Adrenal gland (tissue), 9 donors: ENCODE measurements at regions not wholly inside any gene's neighbourhood (a gene's known extent, or its start where the extent isn't known, plus 50 kb on each side); places are given as distances from the start of the nearest gene placed in this dataset.
"Not testable (repeated sequence)": the region's sequence is repeated elsewhere in the genome, so short reads cannot be mapped to it uniquely, and the experiment has no call there.

Experiments
- DNase-seq, 7 donors: peaks; one replicate each; pipeline ENCODE4 v3.0.0-alpha.2; 2019 to 2020
- H3K27ac ChIP-seq, 5 donors: fragments of 200-600 bp; sonication (generic) in 4 of 5; 1 replicate in 3 of 5; 2 replicates in 2 of 5; pipeline versions ENCODE4 v1.5.1 to v1.8.0; 2016 to 2020; ENCODE audit warnings: mild to moderate bottlenecking in 1 of 5
- H3K27me3 ChIP-seq: fragments of 200-600 bp; 2 replicates; pipeline ENCODE4 v1.8.0; 2021
- H3K36me3 ChIP-seq, 2 donors: fragments of 200-600 bp; replicated peaks in 1 of 2; 1 replicate in 1 of 2; 2 replicates in 1 of 2; pipeline versions ENCODE4 v1.5.1 to v1.8.0; 2018 to 2022
- H3K4me1 ChIP-seq, 2 donors: fragments of 200-600 bp; replicated peaks in 1 of 2; 1 replicate in 1 of 2; 2 replicates in 1 of 2; pipeline versions ENCODE4 v1.5.1 to v1.8.0; 2018 to 2021
- H3K4me3 ChIP-seq, 4 donors: fragments of 200-600 bp; sonication (generic) in 3 of 4; one replicate each; pipeline ENCODE4 v1.5.1; 2016 to 2018
- H3K9me3 ChIP-seq, 3 donors: fragments of 200-600 bp; sonication (generic) in 1 of 3; replicated peaks in 1 of 3; 1 replicate in 2 of 3; 2 replicates in 1 of 3; pipeline versions ENCODE4 v1.5.1 to v1.8.0; 2016 to 2021
- POLR2A ChIP-seq, 2 donors: fragments of 450-650 bp; IDR thresholded peaks; one replicate each; pipeline ENCODE4 v1.6.1; 2017; ENCODE audit warnings: antibody characterized with exemption in 2 of 2, mild to moderate bottlenecking in 2 of 2, moderate library complexity in 1 of 2
- WGBS, 4 donors: extraction: QIAGEN DNeasy Blood & Tissue Kit in 2 of 4; methylation state at CpG; one replicate each; pipeline versions ENCODE4 v1.1.5 to v1.1.7; 2013 to 2017; 5-methylcytosine and 5-hydroxymethylcytosine counted together
- intact Hi-C, 2 donors: fragments of 100-400 bp; cut with DNase I; formaldehyde crosslinking; loops; one replicate each; pipeline versions ENCODE4 v1.14.1 to v1.15.0; 2022 to 2023
- TF ChIP-seq, protein P1 (sequence below), 6 experiments: fragments of 450-650 bp in 4 of 6; fragments of 200-600 bp in 2 of 6; sonication (generic) in 1 of 6; IDR thresholded peaks; 1 replicate in 5 of 6; 2 replicates in 1 of 6; pipeline versions ENCODE4 v1.5.1 to v1.8.0; 2016 to 2021; ENCODE audit warnings: antibody characterized with exemption in 6 of 6, mild to moderate bottlenecking in 2 of 6, moderate library complexity in 1 of 6
- donor health status: healthy with polysubstance abuse.
- donor health status: Bipolar disorder and iron deficiency.
- donor health status: DM: yes; HTN: yes; CAD: no.
- donor health status: DM: no; HTN: no; CAD: no.
- donor health status: DM: no; HTN: no; CAD: no.

DNA sequence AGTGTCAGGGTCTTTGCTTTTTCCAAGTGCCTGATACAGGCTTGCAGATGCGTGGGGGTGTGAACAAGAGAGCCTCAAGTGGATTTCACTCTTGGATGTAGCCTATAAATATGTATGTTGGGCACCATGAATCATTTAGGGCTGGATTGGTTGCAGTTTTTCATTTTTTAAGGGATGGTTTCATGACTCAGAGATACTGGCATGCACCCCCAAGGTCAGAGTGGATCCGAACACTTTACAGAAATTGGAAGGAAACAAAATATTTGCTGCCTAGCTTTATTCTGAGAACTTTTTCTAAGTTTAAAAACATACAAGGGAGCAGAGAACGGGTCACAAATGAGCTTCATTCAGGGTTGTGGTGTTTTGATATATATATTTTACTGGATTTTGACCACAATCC, 436.8 kb upstream of the ERCC4 start:
- no peaks in the 10 kb centered on the region for H3K36me3 ChIP-seq
- intact Hi-C loops: no loop called here
- no peaks in the 10 kb centered on the region for H3K9me3 ChIP-seq
- TF ChIP-seq POLR2A (IDR thresholded peaks at IDR 0.05): no peak
- TF ChIP-seq, protein P1, sequence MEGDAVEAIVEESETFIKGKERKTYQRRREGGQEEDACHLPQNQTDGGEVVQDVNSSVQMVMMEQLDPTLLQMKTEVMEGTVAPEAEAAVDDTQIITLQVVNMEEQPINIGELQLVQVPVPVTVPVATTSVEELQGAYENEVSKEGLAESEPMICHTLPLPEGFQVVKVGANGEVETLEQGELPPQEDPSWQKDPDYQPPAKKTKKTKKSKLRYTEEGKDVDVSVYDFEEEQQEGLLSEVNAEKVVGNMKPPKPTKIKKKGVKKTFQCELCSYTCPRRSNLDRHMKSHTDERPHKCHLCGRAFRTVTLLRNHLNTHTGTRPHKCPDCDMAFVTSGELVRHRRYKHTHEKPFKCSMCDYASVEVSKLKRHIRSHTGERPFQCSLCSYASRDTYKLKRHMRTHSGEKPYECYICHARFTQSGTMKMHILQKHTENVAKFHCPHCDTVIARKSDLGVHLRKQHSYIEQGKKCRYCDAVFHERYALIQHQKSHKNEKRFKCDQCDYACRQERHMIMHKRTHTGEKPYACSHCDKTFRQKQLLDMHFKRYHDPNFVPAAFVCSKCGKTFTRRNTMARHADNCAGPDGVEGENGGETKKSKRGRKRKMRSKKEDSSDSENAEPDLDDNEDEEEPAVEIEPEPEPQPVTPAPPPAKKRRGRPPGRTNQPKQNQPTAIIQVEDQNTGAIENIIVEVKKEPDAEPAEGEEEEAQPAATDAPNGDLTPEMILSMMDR (IDR thresholded peaks at IDR 0.05): no peak
- no peak overlapping the region for H3K4me3 ChIP-seq
- H3K4me1 ChIP-seq: peaks cover 0 to 4% of the 10 kb centered on the region in 2 donors
- WGBS, 4 donors: 40 to 44% (median 43%) methylated on average over 3 of the region's 3 CpGs
- H3K27me3 ChIP-seq: no peaks in the 10 kb centered on the region
- H3K27ac ChIP-seq: peak overlapping the region in 2 of 5 donors; percentile 17 to 28
- DNase-seq: peak; percentile 38 to 59 (median 52)

DNA sequence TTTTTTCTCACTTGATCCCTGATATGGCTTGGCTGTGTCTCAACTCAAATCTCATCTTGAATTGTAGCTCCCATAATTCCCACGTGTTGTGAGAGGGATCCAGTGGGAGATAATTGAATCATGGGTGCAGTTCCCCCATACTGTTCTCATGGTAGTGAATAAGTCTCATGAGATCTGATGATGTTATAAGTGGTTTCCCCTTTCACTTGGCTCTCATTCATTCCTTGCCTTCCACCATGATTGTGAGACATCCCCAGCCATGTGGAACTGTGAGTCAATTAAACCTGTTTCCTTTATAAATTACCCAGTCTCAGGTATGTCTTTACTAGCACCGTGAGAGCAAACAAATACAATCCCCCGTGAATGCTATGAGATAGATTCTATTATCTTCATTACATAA, 430.5 kb upstream of the ERCC4 start:
- H3K4me1 ChIP-seq, H3K27me3 ChIP-seq, intact Hi-C loops, H3K9me3 ChIP-seq, H3K27ac ChIP-seq, H3K4me3 ChIP-seq, H3K36me3 ChIP-seq, DNase-seq: not testable (repeated sequence)
- WGBS, 4 donors: 76 to 87% (median 80%) methylated on average over 3 of the region's 3 CpGs

DNA sequence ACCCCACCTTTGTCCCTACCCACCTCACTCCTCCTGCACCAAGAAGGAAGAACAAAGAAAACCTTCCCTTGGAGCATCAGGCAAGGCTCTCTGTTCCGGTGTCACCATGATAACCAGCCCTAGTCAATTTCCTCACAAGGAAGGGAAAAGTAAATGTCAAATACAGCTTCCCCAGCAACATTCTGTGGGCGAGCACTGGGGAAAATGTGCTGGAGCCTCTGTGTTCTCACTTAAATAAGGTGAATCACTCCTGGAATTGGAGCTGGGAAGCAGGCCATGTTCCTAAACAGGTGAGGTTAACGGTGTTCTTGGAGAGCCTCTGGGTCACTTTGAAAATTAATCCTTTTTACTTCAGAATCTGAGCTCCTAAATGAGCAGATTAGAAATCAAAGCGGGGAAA, 427.9 kb upstream of the ERCC4 start:
- H3K36me3 ChIP-seq: no peaks in the 10 kb centered on the region
- intact Hi-C loops: no loop called here
- H3K4me3 ChIP-seq: no peak overlapping the region
- no peak overlapping the region for H3K27ac ChIP-seq
- no peak for DNase-seq
- H3K4me1 ChIP-seq: no peaks in the 10 kb centered on the region
- WGBS, 4 donors: 78 to 88% (median 80%) methylated on average over 4 of the region's 4 CpGs
- no peaks in the 10 kb centered on the region for H3K9me3 ChIP-seq
- TF ChIP-seq, protein P1 (IDR thresholded peaks at IDR 0.05): no peak
- no peak for TF ChIP-seq POLR2A (IDR thresholded peaks at IDR 0.05)
- H3K27me3 ChIP-seq: no peaks in the 10 kb centered on the region

DNA sequence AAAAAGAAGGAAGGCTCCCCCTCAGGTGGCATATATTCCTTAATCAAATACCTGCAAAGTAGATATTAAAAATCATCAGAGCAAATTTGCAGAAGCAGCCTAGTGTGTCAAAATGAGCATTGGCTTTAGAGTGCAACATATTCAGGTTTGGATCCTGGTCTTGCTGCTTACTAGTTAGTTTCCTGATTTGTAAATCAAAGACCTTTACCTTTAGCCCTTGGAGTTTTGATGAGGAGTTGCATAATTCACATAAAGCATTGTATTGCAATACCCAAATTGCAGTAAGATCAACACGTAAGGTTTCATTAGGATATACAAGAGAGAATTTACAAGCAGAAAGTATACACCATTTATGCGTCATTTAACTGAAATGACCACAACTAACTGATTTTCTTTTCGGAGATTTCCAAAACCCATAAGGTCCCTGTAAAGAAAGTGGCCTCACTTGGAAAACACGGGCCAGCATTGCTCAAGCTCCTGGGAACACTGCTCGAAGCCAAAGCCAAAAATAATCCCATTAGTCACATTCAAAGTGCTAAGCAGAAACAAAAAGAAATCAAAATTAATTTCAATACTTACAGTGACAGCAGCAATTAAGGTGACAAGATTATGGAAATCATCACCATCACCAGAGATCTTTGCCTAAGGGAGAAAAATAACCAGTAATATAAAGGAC, 415.9 kb upstream of the ERCC4 start:
- Histone ChIP-seq H3K27ac (no peak overlapping the region), H3K27me3 (no peaks in the 10 kb centered on the region), H3K36me3 (no peaks in the 10 kb centered on the region), H3K4me3 (no peak overlapping the region), H3K4me1 (no peaks in the 10 kb centered on the region), H3K9me3 (no peaks in the 10 kb centered on the region)
- whole genome bisulfite sequencing, 4 donors: 54 to 69% (median 65%) methylated on average over 5 of the region's 5 CpGs
- TF ChIP-seq, protein P1 (IDR thresholded peaks at IDR 0.05): no peak
- intact Hi-C loops: no loop called here
- DNase-seq: no peak

DNA sequence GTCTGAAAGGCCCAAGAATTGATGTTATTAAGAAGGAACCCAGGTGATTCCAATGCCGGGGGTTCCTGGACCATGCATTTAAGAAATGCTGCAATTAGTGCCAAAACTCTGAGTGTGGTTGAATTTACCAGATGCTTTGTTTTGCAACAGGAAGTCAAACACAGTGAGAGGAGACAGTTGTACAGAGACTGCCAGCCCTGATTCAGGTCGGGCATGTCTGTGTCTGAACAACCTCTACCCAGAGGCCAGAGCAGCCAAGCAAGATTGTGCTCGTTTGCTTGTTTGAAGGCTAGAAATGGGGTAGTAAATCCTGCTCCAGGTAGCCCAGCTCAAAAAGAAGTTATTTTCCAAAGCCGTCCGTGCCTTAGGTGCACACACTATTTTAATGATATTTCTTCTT, 412.4 kb upstream of the ERCC4 start:
- Histone ChIP-seq H3K4me3 (no peak overlapping the region), H3K27ac (no peak overlapping the region), H3K4me1 (no peaks in the 10 kb centered on the region), H3K36me3 (no peaks in the 10 kb centered on the region), H3K9me3 (no peaks in the 10 kb centered on the region), H3K27me3 (no peaks in the 10 kb centered on the region)
- WGBS, 4 donors: 51 to 66% (median 52%) methylated on average over 5 of the region's 5 CpGs
- intact Hi-C loops: no loop called here
- TF ChIP-seq, protein P1 (IDR thresholded peaks at IDR 0.05): no peak
- no peak for TF ChIP-seq POLR2A (IDR thresholded peaks at IDR 0.05)
- no peak for DNase-seq
